WTC11 (cell line): ENCODE measurements at regions not wholly inside any gene's neighbourhood (a gene's known extent, or its start where the extent isn't known, plus 50 kb on each side); places are given as distances from the start of the nearest gene placed in this dataset.

Experiments used
- ATAC-seq: fragments of 200-7000 bp; cut with Tn5 transposase; 2 replicates; pipeline ENCODE4 v1.10.0; 2021; ENCODE audit warnings: mild to moderate bottlenecking, moderate library complexity
- CTCF ChIA-PET: fragments of 300-600 bp; sonication (Branson Sonifier 250); formaldehyde crosslinking; loops from one replicate; lab custom pipeline; 2021; ENCODE audit warnings: antibody characterized with exemption; lab: Charles Lee
- POLR2A ChIA-PET: fragments of 350-600 bp; sonication (Branson Sonifier 250); formaldehyde crosslinking; loops from one replicate; lab custom pipeline; 2021; ENCODE audit warnings: antibody characterized with exemption; lab: Charles Lee
- DNase-seq: peaks from one replicate; pipeline ENCODE4 v3.0.0; 2021; ENCODE audit warnings: low spot score
- H3K27ac Mint-ChIP-seq: 2 replicates; pipeline ENCODE4 v1.8.0; 2021; ENCODE audit warnings: mixed read lengths
- H3K27me3 Mint-ChIP-seq: 2 replicates; pipeline ENCODE4 v1.8.0; 2021; ENCODE audit warnings: low read depth, mild to moderate bottlenecking, moderate library complexity, mixed read lengths
- H3K36me3 Mint-ChIP-seq: 2 replicates; pipeline ENCODE4 v1.8.0; 2021; ENCODE audit warnings: mixed read lengths
- H3K4me1 Mint-ChIP-seq: 2 replicates; pipeline ENCODE4 v1.8.0; 2022; ENCODE audit warnings: mixed read lengths
- H3K4me3 Mint-ChIP-seq: 2 replicates; pipeline ENCODE4 v1.8.0; 2021; ENCODE audit warnings: mild to moderate bottlenecking, moderate library complexity, mixed read lengths
- H3K9me3 Mint-ChIP-seq: 2 replicates; pipeline ENCODE4 v1.8.0; 2021; ENCODE audit warnings: mixed read lengths
- AFF4 ChIP-seq: sonication (generic); formaldehyde crosslinking; IDR thresholded peaks from 2 replicates; pipeline ENCODE4 v1.8.1; 2023; ENCODE audit warnings: mild to moderate bottlenecking, missing genetic modification reagents, borderline replicate concordance
- ATF1 ChIP-seq: sonication (generic); formaldehyde crosslinking; IDR thresholded peaks from 2 replicates; pipeline ENCODE4 v1.8.1; 2023; ENCODE audit warnings: mild to moderate bottlenecking, moderate library complexity, missing genetic modification reagents
- ATF6 ChIP-seq: sonication (generic); formaldehyde crosslinking; IDR thresholded peaks from 2 replicates; pipeline ENCODE4 v1.8.1; 2023; ENCODE audit warnings: mild to moderate bottlenecking, missing genetic modification reagents
- CTCF ChIP-seq: fragments of 200-600 bp; IDR thresholded peaks from 2 replicates; pipeline ENCODE4 v1.8.0; 2022; ENCODE audit warnings: antibody characterized with exemption
- E2F1 ChIP-seq: sonication (generic); formaldehyde crosslinking; IDR thresholded peaks from 2 replicates; pipeline ENCODE4 v1.8.0; 2022; ENCODE audit warnings: mild to moderate bottlenecking, missing genetic modification reagents
- ERG ChIP-seq: fragments of 250-450 bp; sonication (Bioruptor Pico); IDR thresholded peaks from 2 replicates; pipeline ENCODE4 v1.8.0; 2021; ENCODE audit warnings: mild to moderate bottlenecking
- HMGA2 ChIP-seq: fragments of 250-450 bp; sonication (Bioruptor Pico); IDR thresholded peaks from 2 replicates; pipeline ENCODE4 v1.4.0; 2021; ENCODE audit warnings: mild to moderate bottlenecking, moderate library complexity
- HMGXB4 ChIP-seq: sonication (generic); formaldehyde crosslinking; IDR thresholded peaks from 2 replicates; pipeline ENCODE4 v1.8.1; 2023; ENCODE audit warnings: mild to moderate bottlenecking, moderate library complexity, missing genetic modification reagents
- KAT7 ChIP-seq: sonication (generic); formaldehyde crosslinking; IDR thresholded peaks from 2 replicates; pipeline ENCODE4 v1.8.1; 2023; ENCODE audit warnings: missing genetic modification reagents, mild to moderate bottlenecking, borderline replicate concordance
- NFE2L1 ChIP-seq: sonication (generic); formaldehyde crosslinking; IDR thresholded peaks from 2 replicates; pipeline ENCODE4 v1.8.1; 2023; ENCODE audit warnings: missing genetic modification reagents
- RORB ChIP-seq: fragments of 250-450 bp; sonication (Bioruptor Pico); IDR thresholded peaks from 2 replicates; pipeline ENCODE4 v1.9.0; 2021; ENCODE audit warnings: mild to moderate bottlenecking
- TCF7 ChIP-seq: sonication (generic); formaldehyde crosslinking; IDR thresholded peaks from 2 replicates; pipeline ENCODE4 v1.8.0; 2022; ENCODE audit warnings: mild to moderate bottlenecking, low read depth, missing genetic modification reagents, moderate library complexity
- TEAD4 ChIP-seq: sonication (generic); formaldehyde crosslinking; IDR thresholded peaks from 2 replicates; pipeline ENCODE4 v1.8.0; 2022; ENCODE audit warnings: mild to moderate bottlenecking, missing genetic modification reagents
- TP53 ChIP-seq: sonication (generic); formaldehyde crosslinking; IDR thresholded peaks from 2 replicates; pipeline ENCODE4 v1.8.1; 2023; ENCODE audit warnings: mild to moderate bottlenecking, missing genetic modification reagents
- ZNF232 ChIP-seq: sonication (generic); formaldehyde crosslinking; IDR thresholded peaks from 2 replicates; pipeline ENCODE4 v1.8.0; 2022; ENCODE audit warnings: mild to moderate bottlenecking, missing genetic modification reagents
- ZNF416 ChIP-seq: fragments of 250-450 bp; sonication (Bioruptor Pico); IDR thresholded peaks from 2 replicates; pipeline ENCODE4 v1.9.0; 2021; ENCODE audit warnings: mild to moderate bottlenecking, inconsistent platforms
- ZNF671 ChIP-seq: fragments of 250-450 bp; sonication (Bioruptor Pico); IDR thresholded peaks from 2 replicates; pipeline ENCODE4 v1.8.0; 2021; ENCODE audit warnings: mild to moderate bottlenecking
- TF ChIP-seq, protein P1 (sequence below): fragments of 250-450 bp; sonication (Bioruptor Pico); conservative IDR thresholded peaks from 2 replicates; pipeline ENCODE4 v1.9.0; 2021; ENCODE audit warnings: mild to moderate bottlenecking
- TF ChIP-seq, protein P2 (sequence below): fragments of 250-450 bp; sonication (Bioruptor Pico); IDR thresholded peaks from 2 replicates; pipeline ENCODE4 v1.9.0; 2021; ENCODE audit warnings: mild to moderate bottlenecking

- TF ChIP-seq ATF6 (no peak), HMGXB4 (CRISPR knock-in tag) (no peak)
These were observed 679.3 kb upstream of the ALCAM start (continued) for GRCh38 chr3:104687362-104687761.

DNA sequence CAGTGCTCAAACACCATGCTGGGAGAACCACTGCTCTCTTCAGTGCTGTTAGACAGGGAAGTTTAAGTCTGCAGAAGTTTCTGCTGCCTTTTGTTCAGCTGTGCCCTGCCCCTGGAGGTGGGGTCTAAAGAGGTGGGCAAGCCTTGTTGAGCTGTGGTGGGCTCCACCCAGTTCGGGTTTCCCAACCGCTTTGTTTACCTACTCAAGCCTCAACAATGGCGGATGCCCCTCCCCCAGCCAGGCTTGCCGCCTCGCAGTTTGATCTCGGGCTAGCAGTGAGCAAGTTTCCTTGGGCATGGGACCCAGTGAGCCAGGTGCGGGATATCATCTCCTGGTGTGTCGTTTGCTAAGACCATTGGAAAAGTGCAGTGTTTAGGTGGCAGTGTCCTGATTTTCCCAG lies 670.2 kb upstream of the ALCAM start:
- no peak overlapping the region for H3K4me3 Mint-ChIP-seq
- DNase-seq (peak; percentile 43), ATAC-seq (peak; percentile 93)
- H3K27ac Mint-ChIP-seq: no peak overlapping the region
- ChIA-PET POLR2A (no interaction called here), CTCF (no interaction called here)
- peaks cover 7% of the 10 kb centered on the region for H3K36me3 Mint-ChIP-seq
- no peaks in the 10 kb centered on the region for H3K27me3 Mint-ChIP-seq
- peaks cover 13% of the 10 kb centered on the region for H3K4me1 Mint-ChIP-seq
- H3K9me3 Mint-ChIP-seq: peaks cover 36% of the 10 kb centered on the region
- TF ChIP-seq ZNF416 (CRISPR knock-in tag): no peak
- no peak for TF ChIP-seq E2F1 (CRISPR knock-in tag)
- no peak for TF ChIP-seq AFF4
- TF ChIP-seq KAT7 (CRISPR knock-in tag): no peak
- no peak for TF ChIP-seq TEAD4
- no peak for TF ChIP-seq TP53 (CRISPR knock-in tag)
- no peak for TF ChIP-seq ZNF232 (CRISPR knock-in tag)
- TF ChIP-seq CTCF: no peak
- TF ChIP-seq HMGA2 (CRISPR knock-in tag): no peak
- TF ChIP-seq ERG (CRISPR knock-in tag): no peak
- TF ChIP-seq NFE2L1 (CRISPR knock-in tag): no peak
- TF ChIP-seq ATF1 (CRISPR knock-in tag): no peak
- no peak for TF ChIP-seq ATF6
- TF ChIP-seq, protein P1, sequence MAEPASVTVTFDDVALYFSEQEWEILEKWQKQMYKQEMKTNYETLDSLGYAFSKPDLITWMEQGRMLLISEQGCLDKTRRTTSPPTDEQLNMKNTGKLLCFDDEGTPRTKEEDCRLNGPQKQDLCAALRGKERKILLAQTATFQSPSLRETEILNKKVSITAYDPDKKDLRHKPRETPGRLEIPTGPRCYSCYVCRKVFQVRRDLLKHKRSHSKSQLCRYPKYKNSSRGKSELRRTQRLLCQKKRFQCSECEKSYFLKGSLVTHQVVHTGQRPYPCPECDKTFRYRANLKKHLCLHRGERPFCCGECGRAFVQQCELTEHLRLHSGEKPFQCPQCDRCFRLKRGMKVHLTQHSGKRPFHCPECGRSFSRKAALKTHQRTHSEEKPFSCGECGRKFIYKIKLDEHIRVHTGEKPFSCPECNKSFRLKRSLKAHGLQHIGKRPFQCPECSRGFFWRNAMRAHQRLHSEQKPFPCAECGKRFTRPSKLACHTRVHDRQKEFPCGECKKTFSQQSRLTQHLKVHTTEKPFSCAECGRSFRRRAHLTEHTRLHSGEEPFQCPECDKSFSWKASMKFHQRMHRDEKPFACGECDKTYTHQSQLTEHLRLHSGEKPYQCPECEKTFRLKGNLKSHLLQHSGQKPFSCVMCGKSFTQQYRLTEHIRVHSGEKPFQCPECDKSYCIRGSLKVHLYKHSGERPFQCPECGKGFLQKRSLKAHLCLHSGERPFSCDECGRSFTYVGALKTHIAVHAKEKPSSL (CRISPR knock-in tag): no peak
- TF ChIP-seq RORB (CRISPR knock-in tag): no peak
- TF ChIP-seq TCF7 (CRISPR knock-in tag): no peak
- TF ChIP-seq, protein P2, sequence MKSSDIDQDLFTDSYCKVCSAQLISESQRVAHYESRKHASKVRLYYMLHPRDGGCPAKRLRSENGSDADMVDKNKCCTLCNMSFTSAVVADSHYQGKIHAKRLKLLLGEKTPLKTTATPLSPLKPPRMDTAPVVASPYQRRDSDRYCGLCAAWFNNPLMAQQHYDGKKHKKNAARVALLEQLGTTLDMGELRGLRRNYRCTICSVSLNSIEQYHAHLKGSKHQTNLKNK: no peak
- no peak for TF ChIP-seq ZNF671
